Left kidney (tissue), 1 donor: ENCODE measurements at regions not wholly inside any gene's neighbourhood (a gene's known extent, or its start where the extent isn't known, plus 50 kb on each side); places are given as distances from the start of the nearest gene placed in this dataset.

Experiments
- DNase-seq: peaks from one replicate; pipeline ENCODE4 v3.0.0-alpha.2; 2013

- DNase-seq = no peak
These were observed 275.5 kb upstream of the TMEM161B start for GRCh38 chr5:88544136-88544645.

- DNase-seq = no peak
These were observed 274.1 kb upstream of the TMEM161B start for GRCh38 chr5:88542786-88543185.

- no peak for DNase-seq
These were observed 271.9 kb upstream of the TMEM161B start for GRCh38 chr5:88540471-88541115.

- DNase-seq = no peak
These were observed 271.2 kb upstream of the TMEM161B start for GRCh38 chr5:88539693-88540365.

GRCh38 chr5:88539026-88539425 is 270.4 kb upstream of the TMEM161B start:
- no peak for DNase-seq

GRCh38 chr5:88536146-88536545 is 267.5 kb upstream of the TMEM161B start:
- DNase-seq = no peak

GRCh38 chr5:88524941-88525340 is 256.3 kb upstream of the TMEM161B start:
- no peak for DNase-seq

- no peak for DNase-seq
These were observed 250.4 kb upstream of the TMEM161B start for GRCh38 chr5:88519066-88519465.

- DNase-seq = no peak
These were observed 249.7 kb upstream of the TMEM161B start for GRCh38 chr5:88518131-88519016.

GRCh38 chr5:88515881-88516819 is 247.5 kb upstream of the TMEM161B start:
- no peak for DNase-seq

- no peak for DNase-seq
These were observed 246.4 kb upstream of the TMEM161B start for GRCh38 chr5:88515068-88515467.

- DNase-seq = no peak
These were observed 240.8 kb upstream of the TMEM161B start for GRCh38 chr5:88509403-88509802.

- no peak for DNase-seq
These were observed 238.6 kb upstream of the TMEM161B start for GRCh38 chr5:88507261-88507660.

- no peak for DNase-seq
These were observed 234.8 kb upstream of the TMEM161B start for GRCh38 chr5:88503406-88503805.

- DNase-seq = no peak
These were observed 234.3 kb upstream of the TMEM161B start for GRCh38 chr5:88503041-88503345.

GRCh38 chr5:88502179-88503040 is 233.8 kb upstream of the TMEM161B start:
- no peak for DNase-seq

GRCh38 chr5:88495810-88496209 is 227.2 kb upstream of the TMEM161B start:
- DNase-seq = no peak

GRCh38 chr5:88490874-88491273 is 222.2 kb upstream of the TMEM161B start:
- DNase-seq = no peak

GRCh38 chr5:88489364-88489763 is 220.7 kb upstream of the TMEM161B start:
- DNase-seq = no peak

- no peak for DNase-seq
These were observed 219.9 kb upstream of the TMEM161B start for GRCh38 chr5:88488561-88488960.

- no peak for DNase-seq
These were observed 219.5 kb upstream of the TMEM161B start for GRCh38 chr5:88488130-88488529.
